ENCODE measurements at regions not wholly inside any gene's neighbourhood (a gene's known extent, or its start where the extent isn't known, plus 50 kb on each side); places are given as distances from the start of the nearest gene placed in this dataset.

DNA sequence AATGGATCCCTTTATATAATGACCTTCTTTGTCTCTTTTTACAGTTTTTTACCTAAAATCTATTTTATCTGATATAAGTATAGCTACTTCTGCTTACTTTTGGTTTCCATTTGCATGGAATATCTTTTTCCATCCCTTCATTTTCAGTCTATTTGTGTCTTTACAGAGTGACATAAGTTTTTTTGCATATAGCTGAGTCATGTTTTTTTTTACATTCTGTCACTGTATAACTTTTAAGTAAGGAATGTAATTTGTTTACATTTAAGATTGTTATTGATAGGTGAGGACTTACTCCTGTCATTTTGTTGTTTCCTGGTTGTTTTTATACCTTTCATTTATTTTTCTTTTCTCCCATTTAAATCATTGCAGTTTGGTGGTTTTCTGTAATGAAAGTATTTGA, 402.7 kb upstream of the ADGRL2 start:
- intact Hi-C loops (cut with DNase I; ENCODE audit: low total_unique reads) = no loop called here
- H3K4me3 ChIP-seq = no peak overlapping the region
- no peak for ATAC-seq
- no peaks in the 10 kb centered on the region for H3K27me3 ChIP-seq
- no peaks in the 10 kb centered on the region for H3K36me3 ChIP-seq
- H3K4me1 ChIP-seq = no peaks in the 10 kb centered on the region
- TF ChIP-seq, protein P1, sequence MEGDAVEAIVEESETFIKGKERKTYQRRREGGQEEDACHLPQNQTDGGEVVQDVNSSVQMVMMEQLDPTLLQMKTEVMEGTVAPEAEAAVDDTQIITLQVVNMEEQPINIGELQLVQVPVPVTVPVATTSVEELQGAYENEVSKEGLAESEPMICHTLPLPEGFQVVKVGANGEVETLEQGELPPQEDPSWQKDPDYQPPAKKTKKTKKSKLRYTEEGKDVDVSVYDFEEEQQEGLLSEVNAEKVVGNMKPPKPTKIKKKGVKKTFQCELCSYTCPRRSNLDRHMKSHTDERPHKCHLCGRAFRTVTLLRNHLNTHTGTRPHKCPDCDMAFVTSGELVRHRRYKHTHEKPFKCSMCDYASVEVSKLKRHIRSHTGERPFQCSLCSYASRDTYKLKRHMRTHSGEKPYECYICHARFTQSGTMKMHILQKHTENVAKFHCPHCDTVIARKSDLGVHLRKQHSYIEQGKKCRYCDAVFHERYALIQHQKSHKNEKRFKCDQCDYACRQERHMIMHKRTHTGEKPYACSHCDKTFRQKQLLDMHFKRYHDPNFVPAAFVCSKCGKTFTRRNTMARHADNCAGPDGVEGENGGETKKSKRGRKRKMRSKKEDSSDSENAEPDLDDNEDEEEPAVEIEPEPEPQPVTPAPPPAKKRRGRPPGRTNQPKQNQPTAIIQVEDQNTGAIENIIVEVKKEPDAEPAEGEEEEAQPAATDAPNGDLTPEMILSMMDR (IDR thresholded peaks at IDR 0.05 in 4 of 5, conservative IDR thresholded peaks at IDR 0.05 in 1 of 5) = no peak
- TF ChIP-seq POLR2A (IDR thresholded peaks at IDR 0.05) = no peak
- no peak overlapping the region for H3K27ac ChIP-seq
- in situ Hi-C loops (cut with MboI; ENCODE audit: low sequenced_read_pairs in 4 of 4) = no loop called here
- no peaks in the 10 kb centered on the region for H3K9me3 ChIP-seq
- no peak for DNase-seq

DNA sequence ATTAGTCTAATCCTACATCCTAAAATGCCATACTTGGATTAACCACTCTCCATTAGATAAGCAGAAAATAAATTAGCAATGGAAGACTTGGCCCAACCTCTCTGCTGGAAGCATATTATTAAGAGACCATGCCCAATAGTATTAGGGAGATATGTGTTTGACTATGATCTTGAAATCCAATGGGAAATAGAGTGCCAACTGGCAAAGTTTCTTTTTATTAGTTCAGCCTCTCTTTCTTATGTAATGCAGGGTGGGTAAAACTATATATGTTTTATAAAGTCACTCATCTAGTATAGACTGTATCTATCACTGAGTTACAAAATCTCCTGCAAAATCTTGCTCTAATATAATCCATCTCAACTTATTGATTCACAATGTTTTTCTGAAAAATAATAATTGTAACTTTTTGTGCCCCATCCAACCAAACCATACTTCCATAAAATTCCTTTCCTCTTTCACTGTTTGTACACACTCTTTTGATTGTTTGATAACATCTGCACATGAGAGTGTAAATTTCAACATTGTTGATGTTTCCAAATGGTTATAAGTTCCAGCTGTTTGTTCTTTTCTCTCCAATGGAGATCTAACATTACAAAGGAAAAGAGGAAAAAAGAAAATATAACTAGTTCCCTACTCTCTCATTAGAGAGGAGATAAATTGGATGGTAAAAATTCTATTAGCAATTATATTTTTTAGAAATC, 408.1 kb upstream of the ADGRL2 start:
- intact Hi-C loops (cut with DNase I; ENCODE audit: low total_unique reads) (no loop called here), in situ Hi-C loops (cut with MboI; ENCODE audit: low sequenced_read_pairs in 4 of 4) (no loop called here)
- ATAC-seq (no peak), DNase-seq (no peak)
- Histone ChIP-seq H3K4me1 (no peaks in the 10 kb centered on the region), H3K27ac (no peak overlapping the region), H3K27me3 (no peaks in the 10 kb centered on the region), H3K4me3 (no peak overlapping the region), H3K36me3 (no peaks in the 10 kb centered on the region), H3K9me3 (no peaks in the 10 kb centered on the region)
- TF ChIP-seq POLR2A (IDR thresholded peaks at IDR 0.05) = no peak
- TF ChIP-seq, protein P1 (IDR thresholded peaks at IDR 0.05 in 4 of 5, conservative IDR thresholded peaks at IDR 0.05 in 1 of 5) = no peak

DNA sequence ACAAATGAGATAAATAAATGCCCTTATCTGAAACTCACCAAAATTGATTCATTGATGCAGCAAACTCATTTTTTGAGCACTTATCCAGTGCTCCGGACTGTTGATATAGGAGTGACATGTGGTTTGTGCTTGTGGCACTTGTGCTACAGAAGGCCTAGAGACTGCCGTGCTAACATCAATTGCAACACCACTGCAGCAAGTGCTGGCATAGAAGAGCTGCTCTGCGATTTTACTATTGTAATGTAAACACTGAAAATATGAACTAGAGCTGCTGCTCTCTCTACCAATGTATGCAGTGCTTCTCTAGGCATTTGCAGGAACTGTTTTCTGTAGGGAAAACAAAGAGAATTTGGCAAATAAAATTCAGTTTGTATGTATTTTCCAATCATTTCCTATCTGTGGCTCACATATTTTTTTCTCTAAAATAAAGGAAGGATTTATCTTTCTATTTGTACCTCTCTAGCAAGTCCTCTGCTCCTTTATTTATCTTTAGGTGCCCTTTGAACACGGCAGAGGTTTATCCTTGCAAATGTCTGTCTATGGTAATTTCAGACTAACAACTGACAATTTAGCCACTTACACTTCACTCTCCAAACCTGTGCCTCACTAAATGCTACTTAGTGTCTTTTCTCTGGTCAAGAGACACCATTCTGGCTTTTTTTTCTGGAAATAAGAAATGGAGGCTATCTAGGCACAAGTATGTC, 409.5 kb upstream of the ADGRL2 start:
- TF ChIP-seq, protein P1 (IDR thresholded peaks at IDR 0.05 in 4 of 5, conservative IDR thresholded peaks at IDR 0.05 in 1 of 5) = no peak
- TF ChIP-seq POLR2A (IDR thresholded peaks at IDR 0.05) = no peak
- Histone ChIP-seq H3K27ac (no peak overlapping the region), H3K27me3 (no peaks in the 10 kb centered on the region), H3K9me3 (no peaks in the 10 kb centered on the region), H3K36me3 (no peaks in the 10 kb centered on the region), H3K4me1 (no peaks in the 10 kb centered on the region), H3K4me3 (no peak overlapping the region)
- DNase-seq (no peak), ATAC-seq (no peak)
- in situ Hi-C loops (cut with MboI; ENCODE audit: low sequenced_read_pairs in 4 of 4) (no loop called here), intact Hi-C loops (cut with DNase I; ENCODE audit: low total_unique reads) (no loop called here)

DNA sequence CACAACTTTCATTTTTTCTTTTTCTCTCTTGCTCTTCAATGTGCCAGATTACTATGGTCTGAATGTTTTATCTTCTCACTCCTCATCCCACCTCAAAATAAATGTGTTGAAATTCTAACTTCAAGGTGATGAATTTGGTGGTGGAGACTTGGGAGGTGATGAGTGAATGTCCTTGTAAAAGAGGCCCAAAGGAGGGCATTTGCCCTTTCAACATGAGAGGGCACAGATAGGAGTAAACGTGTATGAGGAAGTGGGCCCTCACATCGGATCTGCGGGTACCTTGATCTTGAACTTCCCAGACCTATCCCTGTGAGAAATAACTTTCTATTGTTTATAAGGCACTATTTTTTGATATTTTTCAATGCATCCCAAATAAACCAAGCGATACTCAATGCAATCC, 412.3 kb upstream of the ADGRL2 start:
- in situ Hi-C loops (cut with MboI; ENCODE audit: low sequenced_read_pairs in 4 of 4) (no loop called here), intact Hi-C loops (cut with DNase I; ENCODE audit: low total_unique reads) (no loop called here)
- Histone ChIP-seq H3K4me1 (no peaks in the 10 kb centered on the region), H3K27ac (no peak overlapping the region), H3K9me3 (no peaks in the 10 kb centered on the region), H3K4me3 (no peak overlapping the region), H3K27me3 (no peaks in the 10 kb centered on the region), H3K36me3 (no peaks in the 10 kb centered on the region)
- no peak for DNase-seq
- TF ChIP-seq, protein P1 (IDR thresholded peaks at IDR 0.05 in 4 of 5, conservative IDR thresholded peaks at IDR 0.05 in 1 of 5) = no peak
- TF ChIP-seq POLR2A (IDR thresholded peaks at IDR 0.05) = no peak
- no peak for ATAC-seq
